ENCODE measurements at regions not wholly inside any gene's neighbourhood (a gene's known extent, or its start where the extent isn't known, plus 50 kb on each side); places are given as distances from the start of the nearest gene placed in this dataset.

- Histone ChIP-seq H3K4me1 (ENCODE audit: control insufficient read depth, insufficient read depth, low read length) (no peaks in the 10 kb centered on the region), H3K4me3 (ENCODE audit: insufficient read depth, low read depth, low read length) (no peak overlapping the region), H2AK5ac (ENCODE audit: low read depth, low read length) (no peak overlapping the region), H3K56ac (ENCODE audit: extremely low read depth, insufficient read depth, low read length) (no peak overlapping the region), H3K4me2 (ENCODE audit: low read depth, low read length) (no peak overlapping the region), H3K9me1 (ENCODE audit: insufficient read depth, low read length) (no peaks in the 10 kb centered on the region), H3K9ac (ENCODE audit: low read depth, low read length) (no peak overlapping the region), H3K4ac (ENCODE audit: low read depth, low read length) (no peak overlapping the region), H2BK15ac (ENCODE audit: low read depth, low read length) (no peak overlapping the region), H4K91ac (ENCODE audit: insufficient read depth, low read depth, low read length) (no peak overlapping the region), H3K14ac (replicated peaks; ENCODE audit: low read depth, low read length) (no peak overlapping the region), H2AK9ac (replicated peaks; ENCODE audit: low read depth, low read length, poor library complexity) (no peak overlapping the region), H3K27ac (ENCODE audit: insufficient read depth, low read length) (no peak overlapping the region), H2BK5ac (ENCODE audit: low read depth, low read length, poor library complexity, severe bottlenecking) (no peak overlapping the region), H4K8ac (ENCODE audit: low read depth in 2 of 2, low read length in 2 of 2) (no peak overlapping the region), H2BK120ac (ENCODE audit: low read depth, low read length) (no peak overlapping the region), H2AFZ (replicated peaks; ENCODE audit: low read length, poor library complexity) (no peak overlapping the region), H3K23ac (ENCODE audit: low read depth, low read length) (no peak overlapping the region), H4K20me1 (ENCODE audit: insufficient read depth, low read length) (no peaks in the 10 kb centered on the region), H4K5ac (ENCODE audit: low read depth, low read length) (no peak overlapping the region), H3K18ac (ENCODE audit: low read depth, low read length) (no peak overlapping the region), H3K27me3 (ENCODE audit: control insufficient read depth, insufficient read depth, low read length) (no peaks in the 10 kb centered on the region), H3K9me3 (ENCODE audit: control insufficient read depth, insufficient read depth, low read length) (no peaks in the 10 kb centered on the region), H3K79me1 (ENCODE audit: low read depth in 1 of 2, low read length in 2 of 2) (no peaks in the 10 kb centered on the region), H3K36me3 (ENCODE audit: control insufficient read depth, insufficient read depth, low read length) (no peaks in the 10 kb centered on the region), H2BK20ac (ENCODE audit: low read depth, low read length) (no peak overlapping the region)
- ChIA-PET CTCF (no interaction called here), POLR2A (ENCODE audit: unreplicated experiment) (no interaction called here)
- no CpG with 5 or more reads among the region's 10 CpGs for WGBS, 2 experiments (ENCODE audit: extremely low coverage in 2 of 2, insufficient read length in 1 of 2)
- TF ChIP-seq MAFK (IDR thresholded peaks at IDR 0.05; ENCODE audit: low read depth, low read length), result no peak
- TF ChIP-seq NFE2L2 (IDR thresholded peaks at IDR 0.05; ENCODE audit: low read depth, low read length), result no peak
- no peak for TF ChIP-seq POLR2A (IDR thresholded peaks at IDR 0.05; ENCODE audit: low read depth, low read length)
- no peak for TF ChIP-seq CTCF (conservative IDR thresholded peaks at IDR 0.05; ENCODE audit: low read depth, low read length)
- TF ChIP-seq CHD1 (IDR thresholded peaks at IDR 0.05; ENCODE audit: low read depth, low read length), result no peak
- TF ChIP-seq RFX5 (IDR thresholded peaks at IDR 0.05; ENCODE audit: low read depth, low read length), result no peak
- no peak for TF ChIP-seq CEBPB (IDR thresholded peaks at IDR 0.05; ENCODE audit: low read depth, low read length)
- TF ChIP-seq RCOR1 (IDR thresholded peaks at IDR 0.05; ENCODE audit: insufficient replicate concordance, low read length), result no peak
- TF ChIP-seq ELK1 (IDR thresholded peaks at IDR 0.05; ENCODE audit: borderline replicate concordance, low read depth, low read length), result no peak
- intact Hi-C loops (cut with micrococcal nuclease), result no loop called here
- BruUV-seq (replicated peaks), result no TSS peak
- ATAC-seq (ENCODE audit: low read depth) (no peak), DNase-seq (no peak)
- in situ Hi-C loops (cut with MboI; ENCODE audit: low sequenced_read_pairs), result no loop called here
- dilution Hi-C loops (cut with HindIII; ENCODE audit: low sequenced_read_pairs, unreplicated experiment), result no loop called here
Observed at GRCh38 chr2:134774786-134775641, 56.2 kb upstream of the TMEM163 start.
